ENCODE measurements at regions not wholly inside any gene's neighbourhood (a gene's known extent, or its start where the extent isn't known, plus 50 kb on each side); places are given as distances from the start of the nearest gene placed in this dataset.

GRCh38 chr5:92641031-92641962, 939.7 kb downstream of the NR2F1-AS1 start:
- no peak for DNase-seq (ENCODE audit: low read depth)
- no peak for TF ChIP-seq POLR2A (IDR thresholded peaks at IDR 0.05; ENCODE audit: extremely low read depth, insufficient read length)
- H3K4me3 ChIP-seq (ENCODE audit: low read depth, low read length), result no peak overlapping the region

GRCh38 chr5:92640340-92640739, 940.7 kb downstream of the NR2F1-AS1 start:
- H3K4me3 ChIP-seq (ENCODE audit: low read depth, low read length), result no peak overlapping the region
- TF ChIP-seq MAX (IDR thresholded peaks at IDR 0.05; ENCODE audit: low read depth, low read length) (no peak), POLR2A (IDR thresholded peaks at IDR 0.05; ENCODE audit: extremely low read depth, insufficient read length) (no peak), CTCF (IDR thresholded peaks at IDR 0.05; ENCODE audit: low read depth, low read length) (no peak), MYC (IDR thresholded peaks at IDR 0.05; ENCODE audit: low read depth, low read length) (no peak)
- no peak for DNase-seq (ENCODE audit: low read depth)

GRCh38 chr5:92637960-92638359, 943.1 kb downstream of the NR2F1-AS1 start:
- no peak for TF ChIP-seq MYC (IDR thresholded peaks at IDR 0.05; ENCODE audit: low read depth, low read length)
- TF ChIP-seq POLR2A (IDR thresholded peaks at IDR 0.05; ENCODE audit: extremely low read depth, insufficient read length), result no peak
- no peak for TF ChIP-seq MAX (IDR thresholded peaks at IDR 0.05; ENCODE audit: low read depth, low read length)
- TF ChIP-seq CTCF (IDR thresholded peaks at IDR 0.05; ENCODE audit: low read depth, low read length), result no peak
- H3K4me3 ChIP-seq (ENCODE audit: low read depth, low read length), result no peak overlapping the region
- DNase-seq (ENCODE audit: low read depth), result no peak

- no peak for DNase-seq (ENCODE audit: low read depth)
- H3K4me3 ChIP-seq (ENCODE audit: low read depth, low read length), result no peak overlapping the region
- TF ChIP-seq MAX (IDR thresholded peaks at IDR 0.05; ENCODE audit: low read depth, low read length), result no peak
- TF ChIP-seq POLR2A (IDR thresholded peaks at IDR 0.05; ENCODE audit: extremely low read depth, insufficient read length), result no peak
- no peak for TF ChIP-seq MYC (IDR thresholded peaks at IDR 0.05; ENCODE audit: low read depth, low read length)
- no peak for TF ChIP-seq CTCF (IDR thresholded peaks at IDR 0.05; ENCODE audit: low read depth, low read length)
Observed at GRCh38 chr5:92637247-92637646, 943.8 kb downstream of the NR2F1-AS1 start.

GRCh38 chr5:92635001-92635461, 946.0 kb downstream of the NR2F1-AS1 start:
- H3K4me3 ChIP-seq (ENCODE audit: low read depth, low read length), result no peak overlapping the region
- no peak for DNase-seq (ENCODE audit: low read depth)
- TF ChIP-seq MYC (IDR thresholded peaks at IDR 0.05; ENCODE audit: low read depth, low read length), result no peak

- H3K4me3 ChIP-seq (ENCODE audit: low read depth, low read length), result no peak overlapping the region
- TF ChIP-seq MYC (IDR thresholded peaks at IDR 0.05; ENCODE audit: low read depth, low read length), result no peak
- no peak for TF ChIP-seq CTCF (IDR thresholded peaks at IDR 0.05; ENCODE audit: low read depth, low read length)
- TF ChIP-seq MAX (IDR thresholded peaks at IDR 0.05; ENCODE audit: low read depth, low read length), result no peak
- TF ChIP-seq POLR2A (IDR thresholded peaks at IDR 0.05; ENCODE audit: extremely low read depth, insufficient read length), result no peak
- DNase-seq (ENCODE audit: low read depth), result no peak
Observed at GRCh38 chr5:92633875-92634487, 947.0 kb downstream of the NR2F1-AS1 start.

All from NB4 (cell line).